SK-N-SH (cell line): ENCODE measurements at regions not wholly inside any gene's neighbourhood (a gene's known extent, or its start where the extent isn't known, plus 50 kb on each side); places are given as distances from the start of the nearest gene placed in this dataset.

Experiments used
- CTCF ChIA-PET: fragments of 300-600, 350-600 bp; formaldehyde crosslinking; extraction: SDS; loops from one replicate; lab custom pipeline; 2021; lab: Yijun Ruan, JAX
- POLR2A ChIA-PET: fragments of 350-600 bp; sonication (Branson Sonifier 250); formaldehyde crosslinking; extraction: SDS; loops from one replicate; lab custom pipeline; 2020; ENCODE audit warnings: antibody characterized with exemption, inconsistent platforms; lab: Yijun Ruan, JAX
- DNase-seq: peaks from one replicate; pipeline ENCODE4 v3.0.0; 2012
- H2AFZ ChIP-seq: fragments of 200-600 bp; sonication (generic); 2 replicates; pipeline ENCODE4 v1.8.1; 2016; ENCODE audit warnings: antibody characterized with exemption, mild to moderate bottlenecking, low read depth
- H3F3A ChIP-seq: fragments of 200-600 bp; sonication (generic); replicated peaks from 2 replicates; pipeline ENCODE3; 2016; ENCODE audit warnings: antibody characterized with exemption, mild to moderate bottlenecking; ENCODE audit not compliant: insufficient read depth
- H3K27ac ChIP-seq, 2 experiments: fragments of 200-500 bp in 1 of 2; fragments of 200-600 bp in 1 of 2; sonication (Bioruptor generic) in 1 of 2; sonication (generic), shearing (Covaris generic) in 1 of 2; 2 replicates each; pipeline versions ENCODE4 v1.5.1 to v1.6.1; 2014 to 2016; ENCODE audit warnings: low read depth in 2 of 2, inconsistent platforms in 1 of 2, low read length in 1 of 2, mild to moderate bottlenecking in 1 of 2, mixed read lengths in 1 of 2
- H3K27me3 ChIP-seq: fragments of 200-600 bp; sonication (generic), shearing (Covaris generic); 2 replicates; pipeline ENCODE4 v1.6.1; 2016; ENCODE audit warnings: mixed run types; ENCODE audit not compliant: insufficient read depth
- H3K36me3 ChIP-seq, 2 experiments: fragments of 200-500 bp in 1 of 2; fragments of 200-600 bp in 1 of 2; sonication (Bioruptor generic) in 1 of 2; sonication (generic) in 1 of 2; replicated peaks in 1 of 2; 2 replicates each; pipeline versions ENCODE3 to v1.5.1; 2014 to 2016; ENCODE audit warnings: low read length in 1 of 2, mild to moderate bottlenecking in 1 of 2; ENCODE audit not compliant: insufficient read depth in 2 of 2, control insufficient read depth in 1 of 2
- H3K4me1 ChIP-seq, 2 experiments: fragments of 200-500 bp in 1 of 2; fragments of 200-600 bp in 1 of 2; sonication (Bioruptor generic) in 1 of 2; sonication (generic), shearing (Covaris generic) in 1 of 2; 2 replicates each; pipeline versions ENCODE4 v1.5.1 to v1.6.1; 2014 to 2016; ENCODE audit warnings: low read depth in 1 of 2, low read length in 1 of 2, mixed run types in 1 of 2; ENCODE audit not compliant: insufficient read depth in 2 of 2, control insufficient read depth in 1 of 2
- H3K4me2 ChIP-seq: fragments of 200-600 bp; sonication (generic), shearing (Covaris generic); 2 replicates; pipeline ENCODE4 v1.6.1; 2017; ENCODE audit warnings: mixed run types
- H3K4me3 ChIP-seq, 2 experiments: fragments of 200-500 bp in 1 of 2; fragments of 200-600 bp in 1 of 2; sonication (Bioruptor generic) in 1 of 2; sonication (generic), shearing (Covaris generic) in 1 of 2; 2 replicates each; pipeline versions ENCODE4 v1.5.1 to v1.8.1; 2014 to 2016; ENCODE audit warnings: low read depth in 2 of 2, inconsistent platforms in 1 of 2, low read length in 1 of 2, mild to moderate bottlenecking in 1 of 2, mixed read lengths in 1 of 2, moderate library complexity in 1 of 2
- H3K79me2 ChIP-seq: fragments of 200-600 bp; sonication (generic); 2 replicates; pipeline ENCODE4 v1.8.1; 2017; ENCODE audit warnings: mild to moderate bottlenecking; ENCODE audit not compliant: insufficient read depth
- H3K9ac ChIP-seq: fragments of 200-600 bp; sonication (generic); 2 replicates; pipeline ENCODE4 v1.6.1; 2017; ENCODE audit warnings: mixed run types
- H3K9me2 ChIP-seq: fragments of 200-600 bp; sonication (generic); 2 replicates; pipeline ENCODE4 v1.6.1; 2017; ENCODE audit warnings: mixed run types
- H3K9me3 ChIP-seq: fragments of 200-600 bp; sonication (generic); 2 replicates; pipeline ENCODE4 v1.6.1; 2017; ENCODE audit warnings: mixed run types, mild to moderate bottlenecking, moderate library complexity
- H4K20me1 ChIP-seq: fragments of 200-600 bp; sonication (generic); 2 replicates; pipeline ENCODE4 v1.6.1; 2017; ENCODE audit warnings: mild to moderate bottlenecking, mixed run types; ENCODE audit not compliant: insufficient read depth
- CHD2 ChIP-seq: fragments of 150-350 bp; IDR thresholded peaks from 2 replicates; pipeline ENCODE4 v1.6.1; 2018; ENCODE audit warnings: low read length; ENCODE audit not compliant: partially characterized antibody
- ELF1 ChIP-seq: IDR thresholded peaks from 2 replicates; pipeline ENCODE4 v1.4.0; 2012
- FOSL2 ChIP-seq: IDR thresholded peaks from 2 replicates; pipeline ENCODE4 v1.4.0; 2012; ENCODE audit warnings: low read depth, mild to moderate bottlenecking, moderate library complexity, borderline replicate concordance
- FOXJ3 ChIP-seq: sonication (generic); formaldehyde crosslinking; IDR thresholded peaks from 2 replicates; pipeline ENCODE4 v1.5.1; 2020; ENCODE audit warnings: mild to moderate bottlenecking, missing genetic modification reagents
- FOXM1 ChIP-seq: IDR thresholded peaks from 2 replicates; pipeline ENCODE4 v1.4.0; 2012; ENCODE audit warnings: low read depth, mild to moderate bottlenecking
- JUND ChIP-seq: IDR thresholded peaks from 2 replicates; pipeline ENCODE4 v1.4.0; 2012
- NRF1 ChIP-seq: IDR thresholded peaks from 2 replicates; pipeline ENCODE4 v1.6.1; 2012; ENCODE audit warnings: low read depth, mild to moderate bottlenecking, low read length
- PBX3 ChIP-seq: IDR thresholded peaks from 2 replicates; pipeline ENCODE4; 2012
- POLR2AphosphoS5 ChIP-seq: IDR thresholded peaks from 2 replicates; pipeline ENCODE4 v1.6.1; 2012; ENCODE audit warnings: low read depth, low read length
- RAD21 ChIP-seq: IDR thresholded peaks from 2 replicates; pipeline ENCODE4 v1.6.1; 2012; ENCODE audit warnings: mild to moderate bottlenecking, low read length
- RCOR1 ChIP-seq: fragments of 150-350 bp; IDR thresholded peaks from 2 replicates; pipeline ENCODE4 v1.6.1; 2017; ENCODE audit warnings: antibody characterized with exemption, low read length
- REST ChIP-seq: IDR thresholded peaks from 2 replicates; pipeline ENCODE4 v1.6.1; 2012; ENCODE audit warnings: mild to moderate bottlenecking, low read depth, low read length, moderate library complexity
- SMC3 ChIP-seq: IDR thresholded peaks from 2 replicates; pipeline ENCODE4 v1.6.1; 2012; ENCODE audit warnings: low read depth, low read length, improper control_type of control experiment
- TAF1 ChIP-seq: IDR thresholded peaks from 2 replicates; pipeline ENCODE4 v1.6.1; 2012; ENCODE audit warnings: low read depth, mild to moderate bottlenecking, low read length, moderate library complexity, borderline replicate concordance
- TCF12 ChIP-seq: IDR thresholded peaks from 2 replicates; pipeline ENCODE4 v1.4.0; 2012
- USF1 ChIP-seq: IDR thresholded peaks from 2 replicates; pipeline ENCODE4 v1.4.0; 2012; ENCODE audit warnings: low read depth, borderline replicate concordance
- YY1 ChIP-seq: IDR thresholded peaks from 2 replicates; pipeline ENCODE4 v1.4.0; 2012; ENCODE audit warnings: low read depth, mild to moderate bottlenecking
- ZBTB33 ChIP-seq: IDR thresholded peaks from 2 replicates; pipeline ENCODE4 v1.4.0; 2012; ENCODE audit warnings: low read depth, borderline replicate concordance
- WGBS: methylation state at CpG from one replicate; pipeline ENCODE4 v1.1.6; 2017; ENCODE audit warnings: low lambda C conversion rate; 5-methylcytosine and 5-hydroxymethylcytosine counted together

- Histone ChIP-seq H3K36me3 (no peaks in the 10 kb centered on the region), H3K9me2 (no peaks in the 10 kb centered on the region), H4K20me1 (no peaks in the 10 kb centered on the region), H3K79me2 (no peaks in the 10 kb centered on the region), H3K4me2 (no peak overlapping the region), H3K27ac (no peak overlapping the region), H3K4me3 (no peak overlapping the region), H3K9ac (no peak overlapping the region), H3F3A (no peaks in the 10 kb centered on the region), H3K27me3 (peaks cover 12% of the 10 kb centered on the region), H3K9me3 (no peaks in the 10 kb centered on the region), H2AFZ (no peak overlapping the region), H3K4me1 (no peaks in the 10 kb centered on the region)
- ChIA-PET CTCF (no interaction called here), POLR2A (no interaction called here)
- no peak for DNase-seq
- TF ChIP-seq RCOR1 (no peak), PBX3 (no peak), ZBTB33 (no peak), JUND (no peak), FOSL2 (no peak), CHD2 (no peak), REST (no peak), POLR2AphosphoS5 (no peak), YY1 (no peak), TAF1 (no peak), FOXM1 (no peak), USF1 (no peak), NRF1 (no peak), ELF1 (no peak), SMC3 (no peak), FOXJ3 (no peak), RAD21 (no peak), TCF12 (no peak)
- WGBS, result 11% methylated on average over 3 of the region's 3 CpGs
These were observed 120.2 kb upstream of the ALX4 start for GRCh38 chr11:44430140-44430539.
